HL-60 (cell line): ENCODE measurements at regions not wholly inside any gene's neighbourhood (a gene's known extent, or its start where the extent isn't known, plus 50 kb on each side); places are given as distances from the start of the nearest gene placed in this dataset.

Experiments used
- CTCF ChIP-seq: IDR thresholded peaks from one replicate; pipeline ENCODE4 v1.5.1; 2011; ENCODE audit warnings: low read length, control low read depth, inconsistent platforms; ENCODE audit not compliant: insufficient read depth
- POLR2AphosphoS5 ChIP-seq: IDR thresholded peaks from 2 replicates; pipeline ENCODE4 v1.6.1; 2012; ENCODE audit warnings: low read depth
- SPI1 ChIP-seq: IDR thresholded peaks from 2 replicates; pipeline ENCODE4 v1.6.1; 2012; ENCODE audit warnings: low read depth, mild to moderate bottlenecking, borderline replicate concordance

GRCh38 chrX:122301491-122301890 is 882.6 kb upstream of the GRIA3 start:
- TF ChIP-seq CTCF (no peak), POLR2AphosphoS5 (no peak), SPI1 (no peak)
